GM19239 (cell line): ENCODE measurements at regions not wholly inside any gene's neighbourhood (a gene's known extent, or its start where the extent isn't known, plus 50 kb on each side); places are given as distances from the start of the nearest gene placed in this dataset.

ENCODE experiments used
- DNase-seq: peaks from one replicate; pipeline ENCODE4 v3.0.0; 2011; ENCODE audit warnings: low spot score; ENCODE audit not compliant: insufficient read length
- FAIRE-seq: peaks from 2 replicates; lab custom pipeline; 2011; peaks lifted over from hg19 to GRCh38; lab: Jason Lieb, UNC

GRCh38 chr14:50035214-50035613 lies 81.2 kb downstream of the VCPKMT start:
- FAIRE-seq (no peak), DNase-seq (no peak)

DNA sequence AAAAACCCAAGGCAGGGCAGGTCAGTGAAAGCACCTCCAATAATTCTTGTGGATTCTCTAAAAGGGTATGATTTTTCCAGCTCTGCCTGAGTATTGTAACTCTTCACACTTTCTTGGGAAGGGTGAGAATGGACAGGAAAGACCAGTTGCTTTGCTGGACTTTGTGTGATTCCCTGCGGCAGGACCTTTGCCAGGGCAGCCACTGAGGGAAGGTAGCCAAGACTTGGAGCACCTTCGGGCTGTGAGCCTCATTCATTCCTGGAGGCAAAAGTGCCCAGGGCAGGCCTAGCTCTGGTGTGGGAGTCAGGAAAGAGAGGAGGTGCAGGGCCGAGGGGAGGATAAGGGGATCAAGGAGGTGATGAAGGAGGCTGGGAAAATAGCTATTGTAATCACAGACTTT lies 80.2 kb downstream of the VCPKMT start:
- DNase-seq, result no peak
- no peak for FAIRE-seq

GRCh38 chr14:50036637-50037036 lies 79.7 kb downstream of the VCPKMT start:
- no peak for DNase-seq
- FAIRE-seq, result no peak

DNA sequence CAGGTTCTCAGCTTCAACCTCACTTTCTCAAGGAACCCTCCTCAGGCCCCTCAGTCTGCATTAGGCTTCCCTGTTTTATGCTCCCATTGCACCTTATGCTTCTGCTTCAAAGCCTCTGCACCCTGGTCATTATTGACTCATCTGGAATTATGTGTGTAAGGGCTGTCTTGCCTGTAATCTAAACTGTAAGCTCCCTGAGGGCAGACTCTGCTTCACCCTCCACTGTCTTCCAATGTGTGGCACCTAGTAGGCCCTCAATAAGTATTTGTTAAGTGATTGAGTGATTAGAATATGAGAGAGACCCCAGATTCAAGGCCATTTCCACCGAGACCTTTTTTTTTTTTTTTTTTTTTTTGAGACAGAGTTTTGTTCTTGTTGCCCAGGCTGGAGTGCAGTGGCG lies 79.1 kb downstream of the VCPKMT start:
- no peak for DNase-seq
- FAIRE-seq, result no peak

GRCh38 chr14:50037852-50038251 lies 78.5 kb downstream of the VCPKMT start:
- DNase-seq (no peak), FAIRE-seq (no peak)

DNA sequence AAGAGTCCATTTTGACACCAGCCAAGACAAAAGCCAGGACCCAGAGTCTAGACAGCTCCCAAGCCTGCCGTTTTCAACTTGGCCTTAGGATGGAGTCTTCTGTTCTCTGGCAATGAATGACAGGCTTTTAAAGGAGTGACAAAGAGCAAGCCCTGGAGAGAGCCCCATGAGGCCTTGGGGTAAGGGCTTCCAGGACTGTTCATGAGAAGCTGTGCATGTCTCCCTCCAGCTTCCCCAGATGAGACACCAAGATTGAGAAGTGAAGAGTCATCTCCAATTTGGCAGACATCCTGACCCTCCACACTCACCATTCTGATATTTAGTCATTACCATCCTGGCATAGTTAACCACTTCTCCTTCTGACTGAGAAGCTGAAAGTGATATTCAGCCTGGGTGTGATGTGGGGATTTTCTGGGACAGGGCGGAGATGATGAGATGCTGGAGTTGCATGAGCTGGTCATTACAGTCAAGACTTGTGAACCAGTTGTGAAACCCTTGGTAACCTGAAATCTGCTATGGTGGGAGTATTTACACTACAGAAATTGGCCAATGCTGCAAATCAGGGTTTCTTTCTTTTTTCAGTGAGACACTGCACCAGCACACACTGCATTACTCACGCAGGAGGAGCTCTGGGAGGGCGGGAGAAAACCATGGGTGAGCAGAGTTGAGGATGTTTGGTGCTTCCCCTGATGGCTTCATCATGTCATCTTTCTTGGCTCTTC lies 77.8 kb downstream of the VCPKMT start:
- DNase-seq (peak; percentile 49), FAIRE-seq (peak; percentile 98)

- FAIRE-seq (no peak), DNase-seq (no peak)
These were observed 77.3 kb downstream of the VCPKMT start for GRCh38 chr14:50039120-50039517.

DNA sequence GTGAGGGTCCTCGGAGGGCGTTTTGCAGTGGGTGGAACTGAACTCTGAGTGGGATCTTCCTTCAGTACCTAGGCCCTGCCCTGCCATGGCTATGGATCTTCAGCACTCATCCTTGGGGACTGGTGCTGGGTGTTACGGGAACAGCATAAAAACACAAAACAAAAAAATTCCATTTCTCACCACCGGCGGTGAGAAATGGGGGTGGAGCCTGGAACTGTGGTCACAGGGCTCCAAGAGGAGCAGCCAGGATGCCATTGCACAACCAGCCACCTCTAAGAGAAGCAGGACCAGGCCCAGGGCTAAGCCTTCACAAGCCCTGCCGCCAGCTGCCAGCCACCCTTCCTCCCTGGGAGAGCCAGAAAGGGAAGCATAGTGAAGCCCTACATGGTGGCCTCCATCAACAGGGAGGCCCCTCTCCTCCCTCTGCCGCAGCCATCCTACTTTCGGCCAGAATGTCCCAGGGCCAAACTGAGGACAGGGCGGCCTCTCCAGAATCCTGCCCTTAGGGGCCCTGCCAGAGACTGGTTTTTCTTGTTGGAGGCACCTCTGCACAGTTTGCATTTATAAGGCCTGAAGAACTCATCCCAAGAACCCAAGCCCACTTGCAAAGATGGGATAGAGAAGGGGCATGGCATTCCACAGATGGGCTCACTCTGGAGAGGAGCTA lies 76.5 kb downstream of the VCPKMT start:
- no peak for DNase-seq
- FAIRE-seq, result no peak

DNA sequence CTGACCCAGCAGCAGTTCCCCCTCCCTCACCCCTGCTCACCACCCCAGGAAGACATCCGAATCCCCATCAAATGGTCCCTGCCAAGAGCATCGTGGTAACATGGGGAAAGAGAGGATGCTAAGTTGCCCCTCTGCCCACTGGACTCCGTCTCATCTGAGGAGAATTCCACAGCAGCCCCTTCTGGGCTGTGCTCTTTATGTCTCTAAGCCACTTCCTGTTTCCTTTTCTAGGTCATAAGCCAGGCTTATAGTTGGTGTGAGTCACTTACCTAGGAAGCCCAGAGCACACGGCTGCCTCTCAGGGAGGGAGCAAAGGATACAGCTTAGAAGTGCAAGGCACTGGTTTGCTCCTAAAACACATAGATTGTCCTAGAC lies 76.0 kb downstream of the VCPKMT start:
- FAIRE-seq, result peak; percentile 81
- peak; percentile 30 for DNase-seq

DNA sequence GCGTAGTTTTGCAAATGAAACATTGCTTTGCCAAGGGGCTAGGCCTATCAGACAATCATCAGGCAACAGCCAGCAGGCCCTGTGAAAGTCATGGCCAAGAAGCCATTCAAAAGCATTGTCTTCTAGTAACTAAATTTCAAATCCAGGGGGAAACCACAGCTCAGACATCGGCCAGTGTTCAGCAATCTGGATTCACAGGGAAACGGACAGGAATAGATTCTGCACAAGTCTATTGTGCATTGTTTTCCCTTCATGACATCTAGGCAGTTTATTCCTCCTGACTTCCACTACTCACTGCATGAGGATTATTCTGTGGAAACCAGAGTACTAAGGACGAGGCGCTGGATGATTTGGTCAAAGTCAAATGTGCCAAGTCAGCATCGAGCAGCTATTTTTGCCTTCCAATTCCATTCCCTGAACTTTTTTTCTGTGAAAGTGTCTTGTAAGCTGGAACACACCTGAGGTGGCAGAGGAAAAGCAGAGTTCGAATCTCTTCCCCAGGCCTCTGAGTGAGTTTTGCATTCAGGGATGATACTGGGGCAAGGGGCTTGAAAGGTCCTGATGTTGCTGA lies 75.4 kb downstream of the VCPKMT start:
- DNase-seq (no peak), FAIRE-seq (no peak)

- no peak for FAIRE-seq
- no peak for DNase-seq
These were observed 74.4 kb downstream of the VCPKMT start for GRCh38 chr14:50041980-50042379.

DNA sequence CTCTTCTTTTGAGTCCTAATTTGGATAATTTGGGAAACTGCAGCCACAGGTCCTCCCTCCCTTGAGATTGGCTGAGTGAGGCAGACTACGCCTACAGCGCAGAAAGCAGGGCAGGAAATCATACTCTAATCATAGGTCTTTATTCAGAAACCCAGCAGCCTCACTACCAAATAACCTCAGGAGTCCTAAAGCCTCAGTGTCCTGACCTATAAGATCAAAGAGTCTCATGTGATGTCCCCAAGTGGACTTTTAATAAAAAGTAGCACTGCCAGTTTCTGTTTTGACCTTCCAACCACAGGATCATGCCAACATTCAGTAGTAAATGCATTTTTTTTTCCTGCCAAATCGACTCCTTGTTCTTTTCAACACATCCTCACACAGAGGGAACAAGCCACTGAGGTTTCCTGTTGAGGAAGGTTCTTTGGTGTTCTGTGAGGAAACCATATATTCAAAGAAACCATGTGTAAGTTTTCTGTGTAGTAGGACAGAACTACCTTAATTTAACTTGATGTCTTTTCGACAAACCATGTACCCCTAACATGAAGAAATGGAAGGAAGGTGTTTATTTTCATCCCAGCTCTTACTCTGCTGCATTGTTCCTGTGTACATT lies 72.2 kb downstream of the VCPKMT start:
- FAIRE-seq (peak; percentile 81), DNase-seq (no peak)

GRCh38 chr14:50045039-50045711 lies 71.2 kb downstream of the VCPKMT start:
- DNase-seq, result peak; percentile 61
- peak; percentile 96 for FAIRE-seq

DNA sequence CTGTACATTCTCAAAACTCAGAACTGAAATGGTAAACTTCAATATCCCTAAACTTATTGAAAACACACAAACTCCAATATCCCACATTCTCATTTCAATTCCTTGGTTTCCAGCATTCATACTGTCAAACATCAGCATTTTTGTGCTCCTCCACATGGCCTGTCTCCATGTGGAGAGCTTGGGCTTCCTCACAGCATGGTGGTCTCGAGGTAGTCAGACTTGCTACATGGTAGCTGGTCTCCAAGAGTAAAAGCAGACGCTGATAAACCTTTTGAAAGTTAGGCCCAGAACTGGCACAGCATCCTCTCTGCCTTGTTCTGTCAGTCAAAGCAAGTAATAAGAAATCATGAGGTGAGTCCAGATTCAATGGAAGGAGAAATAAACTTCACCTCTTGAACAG lies 70.5 kb downstream of the VCPKMT start:
- FAIRE-seq, result no peak
- DNase-seq, result no peak

DNA sequence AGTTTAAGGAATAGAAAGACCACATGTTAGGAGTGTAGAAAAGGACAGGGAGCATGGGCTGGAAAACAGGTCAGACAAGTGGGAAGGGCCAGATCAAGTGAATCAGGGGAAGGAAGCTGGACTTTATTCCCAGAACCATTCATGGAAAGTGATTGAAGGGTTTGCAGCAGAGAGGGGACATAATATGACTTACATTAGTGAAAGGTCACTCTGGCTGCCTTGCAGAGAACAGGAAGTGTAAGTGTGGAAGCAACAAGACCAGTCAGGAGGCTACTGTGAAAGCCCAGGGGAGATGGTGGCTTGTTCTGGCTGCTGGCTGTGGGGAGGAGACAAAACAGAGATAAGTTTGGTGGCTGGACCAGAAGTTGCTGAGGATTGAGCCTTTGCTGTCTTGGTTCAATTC lies 69.1 kb downstream of the VCPKMT start:
- DNase-seq (peak; percentile 80), FAIRE-seq (peak; percentile 100)

- DNase-seq (no peak), FAIRE-seq (no peak)
These were observed 67.3 kb downstream of the VCPKMT start for GRCh38 chr14:50049093-50049492.

DNA sequence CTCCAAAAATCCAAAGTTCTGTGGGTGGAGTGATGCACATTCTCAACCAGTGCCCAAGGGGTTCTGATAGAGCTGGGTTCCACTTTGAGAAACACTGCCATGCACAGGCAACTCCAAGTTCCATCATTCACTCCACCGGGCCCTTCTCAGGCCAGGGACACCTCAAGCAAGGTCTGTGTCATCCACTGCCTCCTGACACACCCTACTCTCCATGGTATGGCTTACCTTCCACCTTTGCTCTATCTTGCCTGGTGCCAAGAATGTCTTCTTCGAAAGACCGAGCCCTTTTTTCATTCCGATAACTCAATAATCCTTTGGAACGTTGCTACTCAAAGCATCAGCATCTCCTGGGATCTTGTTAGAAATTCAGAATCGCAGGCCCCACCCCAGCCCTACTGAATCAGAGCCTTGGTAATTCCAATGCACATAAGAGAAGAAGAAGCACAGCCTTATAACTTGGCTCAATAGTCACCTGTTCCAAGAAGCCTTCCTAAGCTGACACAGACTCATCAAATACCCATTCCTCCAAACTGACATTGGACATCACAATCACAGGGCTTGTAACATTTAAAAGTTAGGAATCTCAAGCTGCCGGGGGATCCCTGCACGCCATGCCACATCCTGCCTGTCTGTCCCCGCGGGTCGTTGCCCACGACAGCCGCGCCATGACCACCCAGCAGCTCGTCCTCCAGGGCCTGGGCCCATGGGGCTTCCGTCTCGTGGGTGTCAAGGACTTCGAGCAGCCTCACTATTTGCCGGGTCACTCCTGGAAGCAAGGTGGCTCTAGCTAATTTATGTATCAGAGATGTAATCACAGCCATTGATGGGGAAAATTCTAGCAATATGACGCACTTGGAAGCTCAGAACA lies 66.4 kb downstream of the VCPKMT start:
- DNase-seq (no peak), FAIRE-seq (no peak)

DNA sequence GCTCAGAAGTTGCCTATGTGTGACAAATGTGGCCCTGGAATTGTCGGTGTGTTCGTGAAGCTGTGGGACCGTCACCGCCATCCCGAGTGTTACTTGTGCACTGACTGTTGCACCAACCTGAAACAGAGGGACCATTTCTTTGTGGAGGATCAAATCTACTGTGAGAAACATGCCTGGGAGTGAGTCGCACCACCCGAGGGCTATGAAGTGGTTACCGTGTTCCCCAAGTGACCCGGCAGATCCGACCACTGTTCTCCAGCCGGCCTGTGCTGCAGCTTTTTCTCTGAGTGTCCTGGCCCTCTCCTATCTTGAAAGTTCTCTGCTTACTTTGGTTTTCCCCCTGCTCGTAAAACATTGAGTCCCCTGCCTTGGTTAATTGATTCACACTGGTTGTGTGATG lies 65.3 kb downstream of the VCPKMT start:
- no peak for DNase-seq

DNA sequence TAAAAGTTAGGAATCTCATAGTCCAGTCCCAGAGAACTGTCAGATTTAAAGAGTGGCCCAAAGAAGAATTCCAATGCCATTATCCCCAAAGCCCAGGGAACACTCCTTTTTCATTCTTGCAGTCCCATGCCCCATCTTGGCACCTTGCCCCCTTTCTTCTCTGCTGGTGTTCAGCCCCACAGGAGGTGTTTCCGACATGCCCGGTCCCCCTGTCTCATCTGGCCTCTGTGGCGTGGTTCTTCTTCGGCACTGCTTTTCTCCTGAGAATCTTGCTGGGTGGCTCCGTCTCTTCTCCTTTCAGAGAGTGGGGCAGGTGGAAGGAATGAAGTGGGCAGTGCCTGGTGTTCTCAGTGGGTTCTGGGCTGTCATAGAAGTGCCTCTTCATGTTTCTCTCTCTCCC lies 64.7 kb downstream of the VCPKMT start:
- no peak for FAIRE-seq

More for the DNA sequence above, 65.3 kb downstream of the VCPKMT start:
- FAIRE-seq, result no peak

GRCh38 chr14:50052517-50052916 lies 63.9 kb downstream of the VCPKMT start:
- FAIRE-seq, result no peak
- no peak for DNase-seq

More for the DNA sequence above, 64.7 kb downstream of the VCPKMT start:
- DNase-seq, result no peak
